DMS79 treated with DMSO at 0.1 percent for 48 hours (cell line): ENCODE measurements at regions not wholly inside any gene's neighbourhood (a gene's known extent, or its start where the extent isn't known, plus 50 kb on each side); places are given as distances from the start of the nearest gene placed in this dataset.

Source experiments
- DNase-seq: peaks from one replicate; lab custom pipeline; 2025; lab: John Stamatoyannopoulos, UW

DNA sequence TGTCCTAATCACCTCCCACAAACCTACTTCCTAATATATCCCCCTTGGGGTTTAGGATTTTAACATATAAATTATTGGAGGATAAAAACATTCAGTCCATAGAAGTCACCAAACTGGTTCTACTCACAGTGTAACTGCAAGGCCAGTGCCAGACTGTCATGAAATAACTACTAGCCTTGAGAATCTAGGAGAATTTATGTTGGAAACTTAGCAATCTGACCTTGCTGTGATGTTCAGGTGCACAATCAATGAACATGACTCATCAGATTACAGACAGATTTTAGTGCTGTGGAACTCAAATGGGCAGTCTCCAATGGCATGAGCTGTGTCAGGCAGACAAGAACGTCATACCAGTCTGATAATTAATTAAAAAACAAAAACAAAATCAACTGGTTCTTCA is 571.4 kb upstream of the IGFBP3 start:
- no peak for DNase-seq

DNA sequence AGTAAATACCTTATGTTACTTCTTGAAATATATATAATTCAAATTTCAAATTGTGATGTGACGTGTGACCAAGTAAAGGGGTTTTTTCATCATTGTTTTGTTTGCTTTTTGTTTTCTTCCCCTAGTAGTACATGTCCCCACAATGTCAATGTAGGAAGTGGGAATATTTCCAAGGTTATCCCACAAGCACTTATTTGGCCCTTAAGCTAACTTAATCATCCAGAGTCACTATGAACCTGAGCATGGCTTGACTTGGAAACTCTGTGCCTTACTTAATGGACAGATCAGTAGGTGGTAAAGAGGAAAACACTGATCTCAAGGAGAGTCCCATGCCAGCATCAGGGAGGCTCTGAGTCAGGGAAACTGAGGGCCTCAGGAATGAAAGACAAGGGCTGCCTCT is 569.3 kb upstream of the IGFBP3 start:
- DNase-seq: no peak

- DNase-seq: no peak
Observed at GRCh38 chr7:46489106-46489505, 568.0 kb upstream of the IGFBP3 start.

- DNase-seq: no peak
Observed at GRCh38 chr7:46488607-46489006, 567.5 kb upstream of the IGFBP3 start.

GRCh38 chr7:46486256-46487206 is 565.5 kb upstream of the IGFBP3 start:
- DNase-seq: no peak

- no peak for DNase-seq
Observed at GRCh38 chr7:46485481-46486065, 564.5 kb upstream of the IGFBP3 start.

DNA sequence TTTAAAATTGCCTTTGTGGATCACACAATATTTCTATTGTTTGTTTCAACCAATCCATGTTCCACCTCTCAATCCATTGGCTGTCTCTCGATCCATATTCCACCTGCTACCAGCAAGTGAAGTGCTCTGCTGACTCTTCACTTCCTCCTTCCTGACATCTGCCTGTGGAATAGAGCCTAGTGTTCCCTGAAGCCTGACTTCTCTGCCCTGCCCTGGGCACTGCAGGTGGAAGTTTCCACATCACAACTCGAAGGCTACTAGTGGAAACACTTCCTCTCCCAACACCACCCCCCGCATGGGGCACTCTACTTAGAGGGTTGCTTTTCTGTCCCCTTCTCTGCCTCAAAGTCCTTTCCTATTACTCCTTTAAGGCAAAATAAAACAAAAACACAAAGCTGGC is 563.8 kb upstream of the IGFBP3 start:
- DNase-seq: no peak

GRCh38 chr7:46480619-46481018 is 559.5 kb upstream of the IGFBP3 start:
- DNase-seq: no peak

DNA sequence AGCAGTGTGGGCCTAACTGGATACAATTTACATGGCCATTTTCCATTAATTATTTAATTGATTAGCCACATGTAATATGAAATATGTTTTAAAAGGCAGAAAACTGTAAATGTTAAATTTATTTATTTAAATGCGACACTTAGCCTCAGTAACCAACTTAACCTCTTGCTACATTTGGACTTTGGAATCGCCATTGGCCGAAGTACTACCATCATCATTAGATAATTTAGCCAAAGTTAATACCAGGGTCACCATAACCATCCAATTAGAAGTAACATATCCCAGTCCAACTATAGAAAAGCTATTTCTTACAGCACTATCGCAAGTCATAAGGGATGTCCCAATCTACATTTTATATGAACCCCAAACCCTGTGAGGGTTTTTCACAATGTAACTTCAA is 558.6 kb upstream of the IGFBP3 start:
- DNase-seq: no peak

- DNase-seq: no peak
Observed at GRCh38 chr7:46478046-46478445, 557.0 kb upstream of the IGFBP3 start.

DNA sequence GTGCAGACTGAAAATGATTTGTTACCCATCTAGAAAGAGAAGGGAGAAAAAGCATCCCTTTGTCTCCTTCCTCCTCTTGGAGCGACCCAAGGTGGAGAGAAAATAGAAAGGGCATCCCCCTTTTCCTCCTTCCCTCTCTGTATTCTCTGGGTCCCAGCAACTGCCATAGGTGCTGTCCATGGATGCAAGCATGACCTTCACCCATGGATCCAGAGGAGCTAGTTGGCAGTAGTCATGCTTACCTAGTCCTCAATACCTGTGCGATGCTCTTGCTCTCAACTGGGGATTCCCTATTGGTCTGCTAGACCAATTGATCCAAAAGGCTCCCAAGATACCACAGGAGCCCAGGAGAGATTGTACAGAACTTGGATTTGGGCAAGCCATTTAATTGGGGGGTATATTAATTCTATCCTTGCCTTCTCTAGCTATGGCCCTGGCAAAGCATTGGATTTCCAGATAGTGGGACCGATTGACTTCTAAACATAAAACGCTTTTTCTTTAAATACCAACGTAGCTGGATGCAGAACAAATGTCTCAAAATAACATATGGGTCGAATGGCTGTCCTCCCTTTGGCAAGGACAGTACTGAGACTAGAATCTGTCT is 547.8 kb upstream of the IGFBP3 start:
- DNase-seq: no peak

GRCh38 chr7:46463170-46463569 is 542.1 kb upstream of the IGFBP3 start:
- no peak for DNase-seq

DNA sequence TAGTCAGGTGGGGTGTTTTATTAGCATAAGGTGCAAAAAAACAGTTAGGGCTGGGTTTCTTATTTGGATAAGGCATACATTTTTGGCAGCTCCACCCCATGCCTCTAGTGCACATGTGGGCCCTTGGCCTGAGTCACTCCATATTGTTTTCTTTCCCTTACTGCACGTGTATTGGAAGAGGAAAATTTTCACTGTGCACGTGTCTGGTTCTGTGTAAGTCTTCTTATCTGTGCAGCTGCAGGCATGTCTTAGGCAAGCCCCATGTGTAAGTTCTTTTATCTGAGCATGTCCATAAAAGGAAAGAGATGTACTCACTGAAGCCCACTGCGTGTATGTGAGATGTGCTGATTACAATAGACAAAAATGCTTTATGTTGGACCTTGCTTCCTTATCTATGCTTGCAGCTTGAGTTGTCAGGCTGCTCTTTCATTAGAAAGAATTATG is 540.3 kb upstream of the IGFBP3 start:
- DNase-seq: no peak

GRCh38 chr7:46459942-46460341 is 538.9 kb upstream of the IGFBP3 start:
- DNase-seq: no peak

DNA sequence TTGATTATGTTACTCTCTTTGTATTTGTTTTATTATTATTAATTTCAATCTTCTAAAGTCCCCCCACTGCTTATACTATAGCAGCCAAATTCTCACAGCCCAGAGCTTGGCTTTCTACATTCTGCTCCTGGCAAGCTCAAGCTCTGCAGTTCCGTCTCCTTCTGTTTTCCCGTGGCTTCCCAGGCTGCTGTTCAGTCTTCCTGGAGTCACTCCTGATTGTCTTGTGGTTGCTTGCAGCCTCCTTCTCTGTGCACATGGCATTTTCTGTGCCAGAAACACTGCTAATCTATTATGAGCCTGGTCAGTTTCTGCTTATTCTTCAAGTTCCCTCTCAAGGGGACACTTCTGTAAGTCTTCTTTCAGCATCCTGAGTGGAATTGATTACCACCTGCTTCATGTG is 533.7 kb upstream of the IGFBP3 start:
- no peak for DNase-seq

- DNase-seq: no peak
Observed at GRCh38 chr7:46452561-46453135, 531.6 kb upstream of the IGFBP3 start.

GRCh38 chr7:46451846-46452245 is 530.8 kb upstream of the IGFBP3 start:
- DNase-seq: no peak

- no peak for DNase-seq
Observed at GRCh38 chr7:46450886-46451285, 529.8 kb upstream of the IGFBP3 start.

DNA sequence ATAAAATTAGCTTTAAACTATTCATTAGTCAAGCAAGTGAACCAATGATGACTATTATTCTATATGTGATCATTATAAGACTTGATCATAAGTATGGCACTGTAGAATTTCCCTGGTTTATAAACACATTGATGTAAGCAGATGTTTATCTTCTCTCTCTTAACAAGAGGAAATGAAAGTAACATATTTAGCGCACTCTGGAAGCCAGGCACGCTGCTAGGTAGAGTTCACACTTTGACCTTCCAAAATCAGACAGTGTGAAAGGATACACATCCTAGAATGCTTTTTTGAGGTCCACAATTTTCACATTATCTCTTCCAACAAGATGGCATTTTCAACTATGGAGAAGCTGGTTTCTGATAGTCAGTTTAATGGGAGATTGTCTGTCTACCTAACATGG is 529.4 kb upstream of the IGFBP3 start:
- no peak for DNase-seq

DNA sequence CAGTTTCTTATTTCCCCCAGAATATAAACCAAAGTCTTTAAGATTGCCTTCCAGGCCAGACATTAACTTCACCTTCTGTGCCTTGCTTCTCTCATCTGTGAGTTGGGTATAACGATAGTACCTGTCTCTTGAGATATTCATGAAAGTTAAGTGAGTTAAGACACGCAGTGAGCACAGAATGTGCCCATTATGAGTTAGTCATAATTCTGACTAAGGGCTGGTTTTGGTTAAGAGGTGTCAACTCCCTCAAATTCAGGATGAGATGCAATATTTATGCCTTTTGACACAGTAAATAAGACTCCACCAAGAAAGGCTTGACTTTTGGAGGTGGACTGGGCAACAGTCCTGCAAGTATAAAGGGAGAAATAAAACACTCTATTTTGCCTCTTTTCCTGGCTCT is 528.7 kb upstream of the IGFBP3 start:
- no peak for DNase-seq

DNA sequence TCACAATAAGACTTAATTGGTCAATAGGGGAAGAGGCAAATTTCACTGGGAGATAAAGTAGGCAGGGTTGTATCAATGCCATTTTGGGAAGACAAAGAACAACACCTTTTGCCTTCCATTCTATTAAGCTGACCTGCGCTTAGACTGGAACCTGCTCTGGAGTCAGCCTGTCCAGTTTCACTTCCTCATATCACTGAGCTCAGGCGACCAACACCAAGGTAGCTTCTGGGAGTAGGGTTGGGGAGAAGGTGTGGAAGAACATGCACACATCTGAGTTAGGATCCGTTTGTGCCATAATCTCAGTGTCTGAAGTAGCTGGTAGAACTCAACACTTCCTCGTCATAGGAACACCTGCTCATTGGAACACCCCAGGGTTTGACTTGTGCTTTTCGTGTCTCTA is 527.4 kb upstream of the IGFBP3 start:
- DNase-seq: no peak

DNA sequence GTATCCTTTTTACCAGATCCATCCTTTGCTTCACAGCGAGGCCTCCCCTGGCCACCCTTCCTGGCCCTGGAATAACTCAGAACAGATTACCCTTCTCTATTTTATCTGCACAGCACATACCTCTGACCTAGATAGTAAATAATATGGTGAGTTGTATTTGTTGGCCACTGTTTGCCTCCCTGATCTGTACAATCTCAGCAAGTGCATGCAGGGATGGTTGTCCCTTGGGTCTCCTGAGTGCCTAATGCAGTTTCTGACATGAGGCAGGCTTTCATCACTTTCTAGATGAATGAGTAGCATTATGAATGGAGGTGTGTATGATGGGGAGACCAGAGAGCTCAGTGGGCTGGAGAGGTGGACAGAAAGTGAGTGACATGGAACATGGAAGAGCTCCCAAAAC is 525.1 kb upstream of the IGFBP3 start:
- DNase-seq: no peak

- DNase-seq: no peak
Observed at GRCh38 chr7:46444256-46444655, 523.2 kb upstream of the IGFBP3 start.
